ENCODE measurements at regions not wholly inside any gene's neighbourhood (a gene's known extent, or its start where the extent isn't known, plus 50 kb on each side); places are given as distances from the start of the nearest gene placed in this dataset.
A peak's percentile ranks its signal among the peaks of the same experiment; 100 is the strongest.

DNA sequence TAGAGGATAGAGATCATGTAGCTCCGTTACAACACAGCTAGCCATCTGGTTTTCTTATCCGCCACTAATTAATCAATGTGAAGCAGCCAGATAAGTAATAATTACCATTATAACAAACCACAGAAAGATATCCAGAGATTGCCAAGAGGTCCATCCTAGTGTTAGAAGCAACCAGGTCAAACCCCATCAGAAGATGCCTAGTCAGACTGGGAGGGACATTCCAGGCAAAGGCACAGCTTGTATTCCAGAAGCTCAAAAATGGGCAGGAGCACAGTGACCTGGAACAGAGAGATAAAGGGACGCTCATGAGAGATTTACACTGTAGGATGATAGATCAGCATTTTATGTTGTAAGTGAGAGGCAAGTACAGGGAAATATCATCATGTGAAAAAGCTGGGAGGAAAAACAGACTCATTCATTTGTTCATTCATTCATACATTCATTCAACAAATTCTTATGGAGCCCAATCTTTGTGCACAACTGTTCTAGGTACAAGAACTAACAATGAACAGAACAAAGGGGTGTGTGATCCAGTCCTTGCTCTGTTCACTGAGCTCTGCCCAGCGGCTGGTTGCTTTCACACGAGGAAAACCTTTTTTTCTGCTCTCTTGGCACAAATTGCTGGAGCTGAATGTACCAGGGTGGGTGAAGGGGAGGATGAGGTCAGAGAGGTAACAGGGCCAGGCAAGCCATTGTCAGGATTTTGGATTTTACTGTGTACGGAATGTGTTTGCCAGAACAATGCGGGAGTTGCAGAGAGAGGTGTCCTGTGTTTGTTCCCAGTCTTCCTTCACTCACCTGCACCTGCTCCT is 240.8 kb upstream of the FGGY start (continued):
- TF ChIP-seq, protein P1, sequence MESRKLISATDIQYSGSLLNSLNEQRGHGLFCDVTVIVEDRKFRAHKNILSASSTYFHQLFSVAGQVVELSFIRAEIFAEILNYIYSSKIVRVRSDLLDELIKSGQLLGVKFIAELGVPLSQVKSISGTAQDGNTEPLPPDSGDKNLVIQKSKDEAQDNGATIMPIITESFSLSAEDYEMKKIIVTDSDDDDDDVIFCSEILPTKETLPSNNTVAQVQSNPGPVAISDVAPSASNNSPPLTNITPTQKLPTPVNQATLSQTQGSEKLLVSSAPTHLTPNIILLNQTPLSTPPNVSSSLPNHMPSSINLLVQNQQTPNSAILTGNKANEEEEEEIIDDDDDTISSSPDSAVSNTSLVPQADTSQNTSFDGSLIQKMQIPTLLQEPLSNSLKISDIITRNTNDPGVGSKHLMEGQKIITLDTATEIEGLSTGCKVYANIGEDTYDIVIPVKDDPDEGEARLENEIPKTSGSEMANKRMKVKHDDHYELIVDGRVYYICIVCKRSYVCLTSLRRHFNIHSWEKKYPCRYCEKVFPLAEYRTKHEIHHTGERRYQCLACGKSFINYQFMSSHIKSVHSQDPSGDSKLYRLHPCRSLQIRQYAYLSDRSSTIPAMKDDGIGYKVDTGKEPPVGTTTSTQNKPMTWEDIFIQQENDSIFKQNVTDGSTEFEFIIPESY (CRISPR knock-in tag; IDR thresholded peaks at IDR 0.05): no peak
- TF ChIP-seq ZNF589 (CRISPR knock-in tag; IDR thresholded peaks at IDR 0.05; ENCODE audit: low read depth) (peak; percentile 71), JUND (IDR thresholded peaks at IDR 0.05; ENCODE audit: borderline replicate concordance, low read depth, low read length) (peak; percentile 31; the same call in 1 of the 2 replicates), JUND (tag; IDR thresholded peaks at IDR 0.05; ENCODE audit: borderline replicate concordance, low read depth, low read length) (peak; percentile 47; the same call in 2 of the 3 replicates), NFYB (IDR thresholded peaks at IDR 0.05; ENCODE audit: extremely low read depth, insufficient read length) (no peak), ZNF316 (IDR thresholded peaks at IDR 0.05) (peak; percentile 83), FOXJ2 (tag; IDR thresholded peaks at IDR 0.05) (0 out of 2 replicates have a peak, but pooled peaks have one; percentile 69), CHD2 (IDR thresholded peaks at IDR 0.05; ENCODE audit: low read depth, low read length) (no peak), TBL1XR1 (IDR thresholded peaks at IDR 0.05; ENCODE audit: low read length in 2 of 2) (no peak; a peak in 1 of 4 replicates), ZNF146 (CRISPR knock-in tag; IDR thresholded peaks at IDR 0.05; ENCODE audit: unreplicated experiment) (no peak), ZNF695 (CRISPR knock-in tag; IDR thresholded peaks at IDR 0.05) (no peak), PYGO2 (tag; IDR thresholded peaks at IDR 0.05) (0 out of 2 replicates have a peak, but pooled peaks have one; percentile 46), PHF8 (IDR thresholded peaks at IDR 0.05; ENCODE audit: borderline replicate concordance, low read length) (no peak), ZNF699 (CRISPR knock-in tag; IDR thresholded peaks at IDR 0.05; ENCODE audit: insufficient replicate concordance) (no peak), SMARCA4 (IDR thresholded peaks at IDR 0.05) (peak; percentile 65; the same call in 1 of the 2 replicates), RAD21 (CRISPR knock-in tag; conservative IDR thresholded peaks at IDR 0.05 in 1 of 2, IDR thresholded peaks at IDR 0.05 in 1 of 2) (0 out of 4 replicates have a peak, but pooled peaks of 1 of the 2 experiments have one; percentile 6), KHSRP (IDR thresholded peaks at IDR 0.05) (no peak), ZNF75A (CRISPR knock-in tag; IDR thresholded peaks at IDR 0.05) (no peak), TCF3 (CRISPR knock-in tag; IDR thresholded peaks at IDR 0.05) (peak; percentile 86), RCOR1 (IDR thresholded peaks at IDR 0.05; ENCODE audit: borderline replicate concordance in 1 of 2, low read depth in 2 of 2, low read length in 2 of 2) (peak in 1 of 2 experiments; percentile 81; a peak in 2 of 4 replicates), ZSCAN32 (CRISPR knock-in tag; IDR thresholded peaks at IDR 0.05) (no peak), SMARCC2 (IDR thresholded peaks at IDR 0.05; ENCODE audit: low read depth) (0 out of 2 replicates have a peak, but pooled peaks have one; percentile 33)
- TF ChIP-seq, protein P2, sequence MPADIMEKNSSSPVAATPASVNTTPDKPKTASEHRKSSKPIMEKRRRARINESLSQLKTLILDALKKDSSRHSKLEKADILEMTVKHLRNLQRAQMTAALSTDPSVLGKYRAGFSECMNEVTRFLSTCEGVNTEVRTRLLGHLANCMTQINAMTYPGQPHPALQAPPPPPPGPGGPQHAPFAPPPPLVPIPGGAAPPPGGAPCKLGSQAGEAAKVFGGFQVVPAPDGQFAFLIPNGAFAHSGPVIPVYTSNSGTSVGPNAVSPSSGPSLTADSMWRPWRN (IDR thresholded peaks at IDR 0.05; ENCODE audit: low read depth): peak; percentile 81
- TF ChIP-seq, protein P3, sequence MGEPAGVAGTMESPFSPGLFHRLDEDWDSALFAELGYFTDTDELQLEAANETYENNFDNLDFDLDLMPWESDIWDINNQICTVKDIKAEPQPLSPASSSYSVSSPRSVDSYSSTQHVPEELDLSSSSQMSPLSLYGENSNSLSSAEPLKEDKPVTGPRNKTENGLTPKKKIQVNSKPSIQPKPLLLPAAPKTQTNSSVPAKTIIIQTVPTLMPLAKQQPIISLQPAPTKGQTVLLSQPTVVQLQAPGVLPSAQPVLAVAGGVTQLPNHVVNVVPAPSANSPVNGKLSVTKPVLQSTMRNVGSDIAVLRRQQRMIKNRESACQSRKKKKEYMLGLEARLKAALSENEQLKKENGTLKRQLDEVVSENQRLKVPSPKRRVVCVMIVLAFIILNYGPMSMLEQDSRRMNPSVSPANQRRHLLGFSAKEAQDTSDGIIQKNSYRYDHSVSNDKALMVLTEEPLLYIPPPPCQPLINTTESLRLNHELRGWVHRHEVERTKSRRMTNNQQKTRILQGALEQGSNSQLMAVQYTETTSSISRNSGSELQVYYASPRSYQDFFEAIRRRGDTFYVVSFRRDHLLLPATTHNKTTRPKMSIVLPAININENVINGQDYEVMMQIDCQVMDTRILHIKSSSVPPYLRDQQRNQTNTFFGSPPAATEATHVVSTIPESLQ (CRISPR knock-in tag; IDR thresholded peaks at IDR 0.05): no peak
